ENCODE measurements at regions not wholly inside any gene's neighbourhood (a gene's known extent, or its start where the extent isn't known, plus 50 kb on each side); places are given as distances from the start of the nearest gene placed in this dataset.
"Not testable (repeated sequence)": the region's sequence is repeated elsewhere in the genome, so short reads cannot be mapped to it uniquely, and the experiment has no call there.

GRCh38 chr16:17031484-17032268 is 439.1 kb downstream of the XYLT1 start:
- H3K4me1 ChIP-seq: no peaks in the 10 kb centered on the region
- intact Hi-C loops (cut with DNase I; ENCODE audit: low total_unique reads): no loop called here
- peaks cover 0 to 7% (median 0%) of the 10 kb centered on the region in 3 donors for H3K9me3 ChIP-seq
- no peaks in the 10 kb centered on the region for H3K27me3 ChIP-seq
- H3K27ac ChIP-seq: no peak overlapping the region
- no peak for DNase-seq
- TF ChIP-seq CTCF (IDR thresholded peaks at IDR 0.05): no peak
- H3K36me3 ChIP-seq: no peaks in the 10 kb centered on the region
- no peak overlapping the region for H3K4me3 ChIP-seq

GRCh38 chr16:17032332-17032731 is 438.4 kb downstream of the XYLT1 start:
- peaks cover 0 to 7% (median 0%) of the 10 kb centered on the region in 3 donors for H3K9me3 ChIP-seq
- intact Hi-C loops (cut with DNase I; ENCODE audit: low total_unique reads): no loop called here
- H3K4me3 ChIP-seq: no peak overlapping the region
- no peak for DNase-seq
- no peaks in the 10 kb centered on the region for H3K27me3 ChIP-seq
- TF ChIP-seq CTCF (IDR thresholded peaks at IDR 0.05): no peak
- H3K36me3 ChIP-seq: no peaks in the 10 kb centered on the region
- H3K27ac ChIP-seq: no peak overlapping the region
- H3K4me1 ChIP-seq: no peaks in the 10 kb centered on the region

GRCh38 chr16:17034477-17035252 is 436.1 kb downstream of the XYLT1 start:
- DNase-seq: no peak
- intact Hi-C loops (cut with DNase I; ENCODE audit: low total_unique reads): no loop called here
- Histone ChIP-seq H3K27ac (no peak overlapping the region), H3K4me1 (no peaks in the 10 kb centered on the region), H3K36me3 (no peaks in the 10 kb centered on the region), H3K4me3 (no peak overlapping the region), H3K27me3 (no peaks in the 10 kb centered on the region), H3K9me3 (peaks cover 0 to 7% (median 0%) of the 10 kb centered on the region in 3 donors)
- no peak for TF ChIP-seq CTCF (IDR thresholded peaks at IDR 0.05)

- TF ChIP-seq CTCF (IDR thresholded peaks at IDR 0.05): no peak
- Histone ChIP-seq H3K9me3 (peaks cover 0 to 7% (median 0%) of the 10 kb centered on the region in 3 donors), H3K27ac (no peak overlapping the region), H3K36me3 (no peaks in the 10 kb centered on the region), H3K4me1 (no peaks in the 10 kb centered on the region), H3K4me3 (no peak overlapping the region), H3K27me3 (peaks cover 0 to 2% of the 10 kb centered on the region in 2 donors)
- no peak for DNase-seq
- intact Hi-C loops (cut with DNase I; ENCODE audit: low total_unique reads): no loop called here
Measured at GRCh38 chr16:17037499-17037898, 433.3 kb downstream of the XYLT1 start.

- no peak for DNase-seq
- Histone ChIP-seq H3K4me1 (no peaks in the 10 kb centered on the region), H3K27ac (no peak overlapping the region), H3K9me3 (peaks cover 0 to 7% (median 0%) of the 10 kb centered on the region in 3 donors), H3K36me3 (no peaks in the 10 kb centered on the region), H3K4me3 (no peak overlapping the region), H3K27me3 (peaks cover 0 to 2% of the 10 kb centered on the region in 2 donors)
- TF ChIP-seq CTCF (IDR thresholded peaks at IDR 0.05): no peak
- intact Hi-C loops (cut with DNase I; ENCODE audit: low total_unique reads): no loop called here
Measured at GRCh38 chr16:17038415-17038814, 432.3 kb downstream of the XYLT1 start.

GRCh38 chr16:17049109-17049508 is 421.7 kb downstream of the XYLT1 start:
- DNase-seq; intact Hi-C loops (cut with DNase I; ENCODE audit: low total_unique reads); H3K36me3 ChIP-seq; H3K4me1 ChIP-seq; H3K4me3 ChIP-seq; H3K9me3 ChIP-seq; H3K27ac ChIP-seq; H3K27me3 ChIP-seq: not testable (repeated sequence)
